GM12892 (cell line): ENCODE measurements at regions not wholly inside any gene's neighbourhood (a gene's known extent, or its start where the extent isn't known, plus 50 kb on each side); places are given as distances from the start of the nearest gene placed in this dataset.

Experiments
- DNase-seq: peaks from one replicate; pipeline ENCODE4 v3.0.0; 2011; ENCODE audit not compliant: insufficient read length
- FAIRE-seq: peaks from 2 replicates; lab custom pipeline; 2011; peaks lifted over from hg19 to GRCh38; lab: Jason Lieb, UNC
- POLR2A ChIP-seq: IDR thresholded peaks from 2 replicates; pipeline ENCODE4 v1.6.1; 2011; ENCODE audit warnings: low read depth, low read length, control low read depth
- POLR2AphosphoS5 ChIP-seq: IDR thresholded peaks from 2 replicates; pipeline ENCODE4 v1.6.1; 2011; ENCODE audit warnings: low read depth, low read length, control low read depth
- TAF1 ChIP-seq: IDR thresholded peaks from 2 replicates; pipeline ENCODE4 v1.6.1; 2011; ENCODE audit warnings: low read depth, mild to moderate bottlenecking, control low read depth, low read length, borderline replicate concordance

DNA sequence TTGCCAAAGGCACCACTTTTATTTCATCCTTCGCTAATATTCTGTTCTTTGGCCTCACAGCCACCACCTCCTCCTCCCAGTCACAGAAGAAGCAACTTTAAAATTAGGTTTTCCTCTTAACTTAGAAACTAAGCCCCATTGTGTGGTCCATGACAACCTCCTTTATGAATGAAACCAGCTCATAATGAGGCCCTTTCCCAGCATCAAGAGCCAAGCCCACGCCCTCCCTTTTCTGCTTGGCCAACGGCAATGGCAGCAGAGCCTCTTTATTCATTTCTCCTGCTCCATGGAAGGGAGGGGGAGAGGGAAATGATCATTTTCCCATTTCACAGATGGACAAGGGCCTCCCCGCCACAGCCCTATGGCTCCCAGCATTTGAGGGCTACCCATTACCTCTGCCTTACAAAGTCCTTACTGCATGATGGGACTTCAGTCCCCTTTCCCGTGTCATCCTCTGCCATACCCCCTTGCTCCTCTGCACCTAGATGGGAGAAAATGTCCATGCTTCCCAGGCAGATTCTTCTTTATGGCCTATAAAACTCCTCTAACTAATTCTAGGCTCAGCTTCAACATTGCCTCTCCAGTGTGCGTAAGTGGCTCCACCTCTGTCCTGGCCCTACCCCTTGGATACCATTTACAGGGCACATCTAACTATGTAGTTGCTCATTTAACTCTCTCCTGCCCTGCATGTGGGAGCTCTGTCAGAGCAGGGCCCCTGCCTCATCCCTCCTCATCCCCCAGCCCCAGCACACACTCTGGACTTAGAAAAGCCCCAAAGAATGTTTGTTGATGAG, 475.5 kb downstream of the RPS24 start:
- no peak for TF ChIP-seq POLR2A
- no peak for TF ChIP-seq TAF1
- no peak for TF ChIP-seq POLR2AphosphoS5
- FAIRE-seq, result no peak
- no peak for DNase-seq

DNA sequence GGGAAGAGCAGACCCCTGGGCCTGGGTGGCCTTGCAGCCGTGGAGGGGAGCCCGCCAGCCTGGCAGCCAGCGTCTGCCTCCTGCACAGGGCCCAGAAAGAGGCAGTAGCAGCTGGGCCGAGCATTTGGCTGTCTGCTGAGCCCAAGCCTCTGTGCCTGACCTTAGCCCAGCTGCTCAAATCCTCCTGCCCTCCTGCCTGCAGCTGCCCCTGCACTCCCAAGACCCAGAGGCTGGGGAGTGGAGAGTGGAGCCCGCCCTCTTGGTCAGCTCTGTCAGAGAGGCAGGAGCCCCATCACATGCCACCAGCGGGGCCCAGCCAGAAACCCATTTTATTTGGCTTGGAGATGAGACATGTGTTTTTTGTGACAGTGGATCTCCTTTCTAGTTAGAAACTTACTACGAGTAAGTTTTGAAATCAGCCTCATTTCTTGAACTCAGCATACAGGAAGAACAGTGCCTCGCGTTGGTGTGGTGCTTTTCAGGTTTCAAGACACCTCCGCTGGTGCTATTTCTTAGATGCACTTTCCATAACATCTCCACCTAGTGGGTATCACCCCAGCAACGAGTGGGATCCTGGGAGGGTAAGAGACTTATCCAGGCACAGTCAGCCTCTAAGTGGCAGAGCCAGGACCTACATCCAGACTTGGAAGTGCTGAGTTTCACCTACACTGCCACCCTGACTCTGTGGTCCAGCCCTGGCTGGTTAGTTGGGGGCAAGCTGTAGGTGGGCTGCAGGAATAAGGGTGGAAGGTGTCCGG, 477.1 kb downstream of the RPS24 start:
- TF ChIP-seq POLR2AphosphoS5 (no peak), TAF1 (no peak), POLR2A (no peak)
- no peak for DNase-seq
- no peak for FAIRE-seq

DNA sequence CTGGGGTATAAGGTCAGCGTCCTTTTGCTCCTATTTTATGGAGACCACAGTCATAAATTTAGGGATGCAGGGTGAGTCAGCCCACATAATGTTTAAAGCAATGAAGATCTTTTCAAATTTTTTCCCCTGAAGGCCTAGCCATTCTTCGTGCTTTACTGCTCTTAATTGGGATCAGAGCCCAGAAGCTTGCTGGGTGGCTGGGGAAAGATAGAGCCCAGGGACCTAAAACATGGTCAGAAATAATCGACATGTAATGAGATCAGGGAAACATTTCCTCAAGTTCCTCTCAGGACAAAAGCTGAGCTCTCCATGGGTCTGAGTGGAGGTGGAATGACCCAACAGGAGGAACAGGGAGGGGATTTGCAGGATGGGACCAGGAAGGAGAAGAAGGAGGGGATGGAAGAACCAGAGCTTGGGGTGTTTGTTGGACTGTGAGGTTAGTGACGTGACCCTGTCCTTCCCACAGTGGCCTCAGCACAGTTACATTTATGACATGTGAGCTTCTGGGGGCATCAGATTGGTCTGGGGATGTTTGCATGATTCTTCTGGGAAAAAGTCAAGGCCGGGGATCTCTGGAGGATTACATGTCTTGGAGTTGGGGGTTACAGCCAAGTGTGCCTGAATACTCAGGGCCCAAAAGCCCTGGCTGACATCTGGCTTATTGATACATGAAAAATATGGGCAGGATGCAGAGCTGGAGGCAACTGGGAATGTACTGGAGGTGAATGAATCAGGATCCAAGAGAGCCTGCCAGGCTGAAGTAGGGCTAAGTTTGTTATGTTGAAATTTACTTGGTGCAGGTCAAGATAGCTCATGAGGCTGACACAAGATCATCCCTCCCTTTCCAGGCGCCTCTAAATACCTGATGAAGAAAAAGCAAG, 477.9 kb downstream of the RPS24 start:
- no peak for DNase-seq
- no peak for TF ChIP-seq POLR2A
- FAIRE-seq, result no peak

DNA sequence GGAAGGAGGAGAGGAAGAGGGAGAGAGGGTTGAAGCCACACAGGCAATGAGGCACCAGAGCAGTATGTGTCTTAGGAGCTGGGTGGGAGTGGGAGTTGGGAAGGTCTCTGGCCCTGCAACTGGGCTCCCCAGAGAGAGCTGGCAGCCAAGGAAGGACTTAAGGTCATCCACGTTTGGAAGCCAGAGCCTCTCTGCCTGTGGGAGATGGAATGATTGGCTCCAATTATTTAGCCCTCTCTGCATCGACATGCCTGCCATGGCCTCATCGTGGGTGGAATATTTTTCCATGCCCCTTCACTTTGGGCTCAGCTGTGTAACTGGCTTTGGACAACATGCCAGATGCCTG, 478.5 kb downstream of the RPS24 start:
- DNase-seq (no peak), FAIRE-seq (no peak)
- no peak for TF ChIP-seq TAF1
- no peak for TF ChIP-seq POLR2AphosphoS5
- TF ChIP-seq POLR2A, result no peak

DNA sequence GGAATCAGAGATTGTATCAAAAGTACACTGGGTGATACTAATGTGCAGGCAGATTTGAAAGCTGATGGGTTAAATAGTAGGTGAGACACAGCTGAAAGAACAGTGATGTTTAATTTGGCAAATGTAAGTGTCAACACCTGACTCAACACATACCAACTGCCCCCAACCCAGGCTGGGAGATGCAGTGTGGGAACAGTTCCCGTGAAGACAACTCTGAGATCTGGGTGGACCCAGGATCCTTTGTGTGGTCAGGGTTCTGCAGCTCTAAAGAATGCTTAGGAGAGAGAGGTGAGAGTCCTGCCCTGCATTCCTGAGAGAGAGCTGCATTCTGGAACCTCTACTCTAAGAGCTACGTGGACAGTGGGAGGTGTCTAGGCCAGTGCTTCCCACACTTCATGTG, 479.7 kb downstream of the RPS24 start:
- DNase-seq (no peak), FAIRE-seq (no peak)
- no peak for TF ChIP-seq POLR2AphosphoS5
- TF ChIP-seq TAF1, result no peak
- no peak for TF ChIP-seq POLR2A

DNA sequence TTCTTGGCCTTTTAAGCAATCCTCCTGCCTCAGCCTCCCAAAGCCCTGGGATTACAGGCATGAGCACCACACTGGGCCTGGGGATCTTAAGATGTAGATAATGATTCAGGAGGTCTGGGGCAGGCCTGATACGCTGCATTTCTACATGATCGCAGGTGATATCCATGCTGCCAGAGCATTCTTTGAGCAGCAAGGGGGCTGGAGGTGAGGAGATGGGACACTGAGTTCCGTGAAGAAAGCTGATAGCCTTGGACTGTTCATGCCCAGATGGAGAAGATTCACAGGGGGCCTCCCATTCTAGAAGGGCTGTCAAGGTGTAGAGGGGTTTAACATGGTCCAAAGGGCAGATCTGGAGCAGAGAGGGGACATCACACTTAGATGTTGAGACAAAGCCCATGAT, 480.3 kb downstream of the RPS24 start:
- DNase-seq, result no peak
- TF ChIP-seq POLR2AphosphoS5 (no peak), TAF1 (no peak), POLR2A (no peak)
- no peak for FAIRE-seq

DNA sequence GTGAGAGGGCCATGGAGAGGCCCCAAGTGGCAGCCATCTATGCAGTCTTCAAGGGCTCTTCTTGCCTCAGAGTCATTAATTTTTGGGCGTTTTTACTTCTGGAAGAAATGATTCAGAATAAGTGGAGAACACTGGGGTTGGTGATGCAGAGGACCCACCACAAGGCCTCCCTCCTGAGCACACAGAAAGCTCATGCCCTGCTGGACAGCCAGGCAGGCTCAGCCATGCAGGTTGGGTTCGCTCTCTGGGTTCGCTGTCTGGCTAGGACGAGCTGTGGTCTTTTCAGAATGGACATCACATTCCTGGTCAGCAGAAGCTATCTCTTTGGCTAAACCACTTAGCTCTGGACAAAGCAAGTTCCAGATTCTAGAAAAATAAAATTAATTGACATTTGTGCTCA, 480.8 kb downstream of the RPS24 start:
- no peak for TF ChIP-seq POLR2A
- no peak for TF ChIP-seq TAF1
- TF ChIP-seq POLR2AphosphoS5, result no peak
- no peak for DNase-seq
- FAIRE-seq, result no peak

DNA sequence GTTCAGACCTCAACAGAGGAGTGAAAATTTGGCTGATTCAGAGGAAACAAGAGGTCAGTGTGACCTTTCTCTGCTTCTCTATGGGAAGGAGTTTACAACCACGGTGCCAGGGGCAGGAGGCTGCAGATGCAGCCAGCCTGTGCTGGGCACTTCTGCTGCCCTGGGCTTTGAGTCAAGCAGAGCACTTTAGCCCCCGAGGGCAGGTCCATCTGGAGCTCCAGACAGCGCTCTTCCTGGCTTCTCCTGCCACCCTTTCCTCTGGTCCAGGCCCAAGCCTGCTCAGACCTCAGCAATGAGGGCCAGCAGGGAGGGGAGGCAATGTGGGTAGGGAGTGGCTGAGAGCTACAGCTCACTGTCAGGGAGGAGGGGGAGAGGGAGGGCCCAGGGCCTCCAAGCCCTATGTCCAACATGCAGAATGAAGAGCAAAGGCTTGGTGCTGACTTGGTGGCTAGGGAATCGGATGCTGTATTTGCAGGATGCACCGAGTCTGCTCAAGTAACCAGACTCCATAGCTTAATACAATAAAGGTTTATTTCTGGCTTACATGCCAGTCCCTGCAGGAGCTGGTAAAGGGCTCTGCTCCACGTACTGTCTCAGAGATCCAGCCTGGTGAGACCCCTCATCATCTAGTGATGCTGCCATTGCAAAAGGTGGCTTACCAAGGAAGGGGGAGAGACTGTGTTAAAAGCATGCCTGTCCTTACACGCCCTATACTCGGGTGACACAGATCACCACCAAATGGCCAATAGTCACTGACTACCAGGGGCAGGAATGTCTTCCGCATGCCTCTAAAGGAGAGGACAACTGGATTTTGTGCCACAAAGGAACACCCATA, 481.6 kb downstream of the RPS24 start:
- TF ChIP-seq POLR2A, result no peak
- TF ChIP-seq TAF1, result no peak
- no peak for TF ChIP-seq POLR2AphosphoS5
- FAIRE-seq, result no peak
- DNase-seq, result no peak

DNA sequence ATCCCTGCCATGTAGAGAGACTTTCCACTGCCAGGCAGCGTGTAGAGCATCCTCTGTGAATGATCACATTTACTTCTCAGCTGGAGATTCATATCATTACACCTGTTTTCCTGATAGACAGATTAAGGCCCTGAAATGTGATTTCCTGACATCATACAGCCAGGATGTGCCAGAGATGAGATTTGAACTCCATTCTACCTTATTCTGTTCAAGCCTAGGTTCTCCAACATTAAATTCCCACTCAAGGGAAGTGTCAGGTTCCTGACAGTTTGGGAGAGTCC, 482.1 kb downstream of the RPS24 start:
- no peak for DNase-seq
- no peak for TF ChIP-seq TAF1
- TF ChIP-seq POLR2AphosphoS5, result no peak
- TF ChIP-seq POLR2A, result no peak
- no peak for FAIRE-seq

DNA sequence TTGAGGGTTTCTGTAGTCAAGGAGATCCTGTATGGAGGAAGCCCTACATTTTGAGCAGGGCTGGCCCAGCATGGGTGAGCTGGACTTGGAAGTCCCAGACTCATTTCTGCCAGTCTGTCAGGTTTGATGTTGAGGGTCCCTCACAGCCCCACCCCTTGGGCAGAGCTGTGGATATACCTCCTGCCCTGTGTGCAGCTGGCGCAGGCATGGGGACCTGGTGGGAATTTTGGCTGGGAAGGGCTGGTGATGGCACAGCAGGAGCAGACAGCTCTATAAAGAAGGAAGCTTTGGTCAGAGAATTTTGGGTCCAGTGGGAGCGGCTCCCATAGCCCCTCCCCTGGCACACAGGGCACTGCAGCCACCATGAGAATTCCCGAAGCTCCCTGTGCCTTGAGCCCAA, 482.6 kb downstream of the RPS24 start:
- DNase-seq (no peak), FAIRE-seq (no peak)
- TF ChIP-seq TAF1 (no peak), POLR2AphosphoS5 (no peak), POLR2A (no peak)

DNA sequence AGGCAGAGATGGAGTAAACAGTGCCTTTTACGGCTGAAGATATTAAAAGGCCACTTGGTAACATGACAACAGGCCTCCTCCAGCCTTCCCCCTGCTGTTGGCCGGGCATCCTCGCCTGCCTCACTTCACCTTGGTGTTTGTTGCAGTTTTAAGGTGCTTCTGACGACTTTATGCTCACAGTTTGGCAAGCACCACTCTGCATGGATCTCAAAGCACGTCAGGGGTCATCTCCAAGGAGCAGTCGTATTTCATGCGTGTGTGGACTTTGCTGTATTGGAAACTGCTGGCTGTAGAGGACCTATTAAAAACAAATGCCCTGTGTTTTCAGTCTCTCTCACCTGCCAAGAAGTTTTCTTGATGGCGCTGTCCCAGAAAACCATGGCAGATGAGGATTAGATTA, 483.1 kb downstream of the RPS24 start:
- no peak for TF ChIP-seq POLR2A
- TF ChIP-seq POLR2AphosphoS5, result no peak
- no peak for TF ChIP-seq TAF1
- FAIRE-seq (no peak), DNase-seq (no peak)
